SJSA1 (cell line): ENCODE measurements at regions not wholly inside any gene's neighbourhood (a gene's known extent, or its start where the extent isn't known, plus 50 kb on each side); places are given as distances from the start of the nearest gene placed in this dataset.
"Not testable (repeated sequence)": the region's sequence is repeated elsewhere in the genome, so short reads cannot be mapped to it uniquely, and the experiment has no call there.

Source experiments
- DNase-seq, 2 experiments: peaks; one replicate each; pipeline ENCODE4 v3.0.0-alpha.2; 2015 to 2020; ENCODE audit warnings: low spot score in 2 of 2, low read depth in 1 of 2
- H3K27ac ChIP-seq: fragments of 250-450 bp; sonication (Bioruptor Pico); 2 replicates; pipeline ENCODE4 v1.5.1; 2020; ENCODE audit warnings: mild to moderate bottlenecking, moderate library complexity
- H3K27me3 ChIP-seq: fragments of 250-450 bp; sonication (Bioruptor Pico); replicated peaks from 2 replicates; pipeline ENCODE4 v1.5.1; 2020; ENCODE audit warnings: mild to moderate bottlenecking, moderate library complexity
- H3K36me3 ChIP-seq: fragments of 250-450 bp; sonication (Bioruptor Pico); 2 replicates; pipeline ENCODE4 v1.5.1; 2020; ENCODE audit warnings: mild to moderate bottlenecking
- H3K4me1 ChIP-seq: fragments of 250-450 bp; sonication (Bioruptor Pico); replicated peaks from 2 replicates; pipeline ENCODE4 v1.6.1; 2021; ENCODE audit warnings: mild to moderate bottlenecking
- H3K4me3 ChIP-seq: fragments of 250-450 bp; sonication (Bioruptor Pico); 2 replicates; pipeline ENCODE4 v1.5.1; 2020; ENCODE audit warnings: mild to moderate bottlenecking
- H3K9me3 ChIP-seq: fragments of 250-450 bp; sonication (Bioruptor Pico); replicated peaks from 2 replicates; pipeline ENCODE4 v1.5.1; 2020; ENCODE audit warnings: mild to moderate bottlenecking

DNA sequence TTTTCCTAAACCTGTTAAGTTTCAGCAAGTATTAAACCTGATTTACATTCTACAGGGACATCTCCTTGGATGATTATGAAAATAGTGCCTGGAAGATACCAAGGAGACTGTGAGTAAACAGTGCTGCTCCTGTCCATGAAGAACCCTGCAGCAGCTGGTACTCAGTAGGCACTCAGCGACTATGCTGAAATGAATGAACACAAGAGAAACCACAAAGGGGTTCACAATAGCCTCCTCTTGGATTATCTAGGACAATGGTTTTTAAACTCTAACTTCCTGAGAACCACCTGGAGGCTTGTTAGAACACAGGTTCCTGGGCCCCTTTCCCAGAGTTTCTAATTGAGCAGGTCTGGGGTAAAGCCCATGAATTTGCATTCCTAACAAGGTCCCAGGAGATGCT lies 488.4 kb upstream of the UBE2E2 start:
- Histone ChIP-seq H3K4me1 (peaks cover 21% of the 10 kb centered on the region), H3K4me3 (no peak overlapping the region), H3K27me3 (no peaks in the 10 kb centered on the region), H3K9me3 (no peaks in the 10 kb centered on the region), H3K36me3 (no peaks in the 10 kb centered on the region), H3K27ac (no peak overlapping the region)
- no peak for DNase-seq

- no peak for DNase-seq
- Histone ChIP-seq H3K4me3 (no peak overlapping the region), H3K36me3 (no peaks in the 10 kb centered on the region), H3K4me1 (no peaks in the 10 kb centered on the region), H3K27ac (no peak overlapping the region), H3K9me3 (no peaks in the 10 kb centered on the region), H3K27me3 (no peaks in the 10 kb centered on the region)
Observed at GRCh38 chr3:22720596-22720995, 482.5 kb upstream of the UBE2E2 start.

GRCh38 chr3:22724420-22724819 lies 478.7 kb upstream of the UBE2E2 start:
- H3K36me3 ChIP-seq, result no peaks in the 10 kb centered on the region
- H3K27me3 ChIP-seq, result no peaks in the 10 kb centered on the region
- DNase-seq, result no peak
- no peak overlapping the region for H3K27ac ChIP-seq
- H3K4me3 ChIP-seq, result no peak overlapping the region
- H3K4me1 ChIP-seq, result no peaks in the 10 kb centered on the region
- no peaks in the 10 kb centered on the region for H3K9me3 ChIP-seq

DNA sequence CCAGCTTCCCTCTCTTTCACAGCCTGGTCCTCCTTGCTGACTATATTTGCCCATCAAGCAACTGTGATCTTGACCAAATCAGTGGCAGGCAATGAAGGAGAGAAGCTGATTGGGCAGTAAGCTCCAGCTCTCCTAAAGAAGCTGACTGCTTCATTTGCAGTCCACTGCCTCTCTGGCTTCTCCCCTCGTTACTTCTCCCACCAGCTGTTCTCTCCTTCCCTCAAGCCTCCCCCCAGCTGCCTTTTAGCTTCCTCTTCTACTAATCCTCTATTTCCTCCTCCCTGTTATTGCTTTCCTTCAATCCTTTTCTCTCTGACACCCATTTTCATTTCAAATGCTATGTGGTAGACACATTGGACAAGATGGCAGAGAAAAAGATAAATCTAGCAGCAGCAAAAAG lies 474.7 kb upstream of the UBE2E2 start:
- H3K4me1 ChIP-seq, result no peaks in the 10 kb centered on the region
- no peaks in the 10 kb centered on the region for H3K9me3 ChIP-seq
- H3K4me3 ChIP-seq, result no peak overlapping the region
- H3K36me3 ChIP-seq, result no peaks in the 10 kb centered on the region
- no peak overlapping the region for H3K27ac ChIP-seq
- DNase-seq, result no peak
- no peaks in the 10 kb centered on the region for H3K27me3 ChIP-seq

- Histone ChIP-seq H3K4me3 (no peak overlapping the region), H3K27me3 (no peaks in the 10 kb centered on the region), H3K9me3 (no peaks in the 10 kb centered on the region), H3K4me1 (no peaks in the 10 kb centered on the region), H3K36me3 (no peaks in the 10 kb centered on the region), H3K27ac (no peak overlapping the region)
- DNase-seq, result no peak
Observed at GRCh38 chr3:22729212-22729611, 473.9 kb upstream of the UBE2E2 start.

DNA sequence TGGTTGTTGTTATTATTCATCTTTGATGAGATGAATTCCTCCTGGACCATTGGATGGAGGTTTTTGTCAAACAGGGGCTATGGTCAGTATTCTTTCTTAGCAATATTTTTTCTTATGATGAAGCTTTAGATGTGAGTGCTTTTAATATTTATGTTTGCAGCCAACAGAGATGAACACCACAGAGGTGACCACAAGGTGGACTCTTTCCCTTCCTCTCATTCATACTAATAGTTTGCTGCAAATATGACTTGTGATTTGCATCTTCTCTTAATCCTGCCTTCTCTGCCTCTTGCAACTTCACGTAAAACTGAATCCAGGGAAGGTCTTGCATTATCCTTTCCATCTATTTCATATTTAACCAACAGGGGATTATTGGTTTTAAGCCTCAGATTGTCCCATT lies 473.1 kb upstream of the UBE2E2 start:
- no peak for DNase-seq
- H3K27ac ChIP-seq, result no peak overlapping the region
- no peaks in the 10 kb centered on the region for H3K4me1 ChIP-seq
- no peaks in the 10 kb centered on the region for H3K27me3 ChIP-seq
- H3K36me3 ChIP-seq, result no peaks in the 10 kb centered on the region
- H3K9me3 ChIP-seq, result no peaks in the 10 kb centered on the region
- no peak overlapping the region for H3K4me3 ChIP-seq

DNA sequence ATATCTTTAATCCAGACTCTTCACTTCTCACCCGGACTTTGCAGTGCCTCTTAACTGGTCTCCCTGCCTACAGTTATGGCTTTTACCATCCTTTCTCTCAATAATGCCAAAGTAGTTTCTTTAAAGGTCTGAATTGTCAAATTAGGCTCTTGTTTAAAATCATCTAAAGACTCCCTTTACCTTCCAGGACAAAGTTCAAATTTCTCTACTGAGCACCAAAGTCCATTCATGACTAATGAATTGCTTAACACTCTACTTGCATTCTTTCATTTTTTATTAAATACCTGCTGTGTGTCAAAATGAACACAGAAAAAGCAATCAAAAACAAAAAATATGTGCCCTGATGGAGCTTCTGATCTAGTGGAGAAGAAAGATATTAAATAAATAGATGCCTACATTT lies 472.4 kb upstream of the UBE2E2 start:
- no peak for DNase-seq
- H3K4me1 ChIP-seq, result no peaks in the 10 kb centered on the region
- H3K27ac ChIP-seq, result no peak overlapping the region

DNA sequence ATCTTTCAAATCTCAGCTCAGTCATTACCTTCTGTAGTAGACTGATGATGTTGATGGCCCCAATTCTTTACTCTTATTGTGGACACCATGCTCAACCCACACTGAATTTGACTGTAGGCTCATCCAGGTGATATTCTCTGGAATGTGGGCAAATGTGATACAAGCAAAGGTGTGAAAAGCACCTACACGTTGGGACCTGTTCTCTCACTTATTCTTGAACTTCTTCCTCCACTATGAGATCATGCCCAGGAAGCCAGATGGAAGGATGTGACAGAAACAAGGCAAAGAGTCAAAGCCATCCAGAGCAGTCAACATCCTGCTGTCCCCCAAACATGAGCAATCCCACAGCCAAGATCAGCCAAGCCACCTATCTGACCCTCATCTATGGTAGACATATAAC lies 471.2 kb upstream of the UBE2E2 start:
- Histone ChIP-seq H3K36me3 (no peaks in the 10 kb centered on the region), H3K9me3 (no peaks in the 10 kb centered on the region), H3K4me1 (no peaks in the 10 kb centered on the region), H3K4me3 (no peak overlapping the region), H3K27me3 (no peaks in the 10 kb centered on the region), H3K27ac (no peak overlapping the region)
- no peak for DNase-seq

More for the DNA sequence above, 472.4 kb upstream of the UBE2E2 start:
- Histone ChIP-seq H3K27me3 (no peaks in the 10 kb centered on the region), H3K36me3 (no peaks in the 10 kb centered on the region), H3K4me3 (no peak overlapping the region), H3K9me3 (no peaks in the 10 kb centered on the region)

- Histone ChIP-seq H3K27me3 (no peaks in the 10 kb centered on the region), H3K4me1 (no peaks in the 10 kb centered on the region), H3K36me3 (no peaks in the 10 kb centered on the region), H3K27ac (no peak overlapping the region), H3K9me3 (no peaks in the 10 kb centered on the region), H3K4me3 (no peak overlapping the region)
- no peak for DNase-seq
Observed at GRCh38 chr3:22732641-22733040, 470.5 kb upstream of the UBE2E2 start.

DNA sequence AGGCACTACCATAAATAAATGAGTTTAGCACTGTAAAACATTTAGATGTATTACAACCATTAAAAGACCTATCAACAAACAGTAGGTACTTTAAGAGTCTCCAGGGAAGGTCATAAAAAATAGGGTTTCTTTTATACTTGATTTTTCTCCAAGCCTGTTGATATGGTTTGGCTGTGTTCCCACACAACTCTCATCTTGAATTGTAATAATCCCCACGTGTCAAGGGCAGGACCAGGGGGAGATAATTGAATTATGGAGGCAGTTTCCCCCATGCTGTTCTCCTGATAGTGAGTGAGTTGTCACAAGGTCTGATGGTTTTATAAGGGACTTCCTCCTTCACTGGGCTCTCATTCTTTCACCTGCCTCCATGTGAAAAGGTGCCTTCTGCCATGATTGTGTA lies 468.9 kb upstream of the UBE2E2 start:
- no peaks in the 10 kb centered on the region for H3K36me3 ChIP-seq
- no peaks in the 10 kb centered on the region for H3K27me3 ChIP-seq
- H3K9me3 ChIP-seq, result no peaks in the 10 kb centered on the region
- DNase-seq, result no peak
- no peak overlapping the region for H3K4me3 ChIP-seq
- no peak overlapping the region for H3K27ac ChIP-seq
- no peaks in the 10 kb centered on the region for H3K4me1 ChIP-seq

GRCh38 chr3:22734756-22735155 lies 468.4 kb upstream of the UBE2E2 start:
- no peak for DNase-seq
- H3K4me3 ChIP-seq, result no peak overlapping the region

GRCh38 chr3:22735373-22735772 lies 467.8 kb upstream of the UBE2E2 start:
- H3K4me3 ChIP-seq, result no peak overlapping the region
- H3K27ac ChIP-seq, result no peak overlapping the region
- H3K27me3 ChIP-seq, result no peaks in the 10 kb centered on the region
- no peaks in the 10 kb centered on the region for H3K4me1 ChIP-seq
- H3K36me3 ChIP-seq, result no peaks in the 10 kb centered on the region
- no peak for DNase-seq
- no peaks in the 10 kb centered on the region for H3K9me3 ChIP-seq

More at GRCh38 chr3:22734756-22735155, 468.4 kb upstream of the UBE2E2 start:
- Histone ChIP-seq H3K27me3 (no peaks in the 10 kb centered on the region), H3K4me1 (no peaks in the 10 kb centered on the region), H3K36me3 (no peaks in the 10 kb centered on the region), H3K9me3 (no peaks in the 10 kb centered on the region), H3K27ac (no peak overlapping the region)

- DNase-seq, H3K4me3 ChIP-seq, H3K4me1 ChIP-seq, H3K36me3 ChIP-seq, H3K27me3 ChIP-seq, H3K27ac ChIP-seq, H3K9me3 ChIP-seq: not testable (repeated sequence)
Observed at GRCh38 chr3:22743386-22743785, 459.7 kb upstream of the UBE2E2 start.

GRCh38 chr3:22745321-22745720 lies 457.8 kb upstream of the UBE2E2 start:
- Histone ChIP-seq H3K36me3 (no peaks in the 10 kb centered on the region), H3K27ac (no peak overlapping the region), H3K4me1 (no peaks in the 10 kb centered on the region), H3K9me3 (no peaks in the 10 kb centered on the region), H3K27me3 (no peaks in the 10 kb centered on the region), H3K4me3 (no peak overlapping the region)
- no peak for DNase-seq

- Histone ChIP-seq H3K9me3 (no peaks in the 10 kb centered on the region), H3K27me3 (no peaks in the 10 kb centered on the region), H3K36me3 (no peaks in the 10 kb centered on the region), H3K27ac (no peak overlapping the region), H3K4me3 (no peak overlapping the region), H3K4me1 (no peaks in the 10 kb centered on the region)
- DNase-seq, result no peak
Observed at GRCh38 chr3:22746221-22746620, 456.9 kb upstream of the UBE2E2 start.
